NCI-H2107 (cell line): ENCODE measurements at regions not wholly inside any gene's neighbourhood (a gene's known extent, or its start where the extent isn't known, plus 50 kb on each side); places are given as distances from the start of the nearest gene placed in this dataset.
"Not testable (repeated sequence)": the region's sequence is repeated elsewhere in the genome, so short reads cannot be mapped to it uniquely, and the experiment has no call there.

Source experiments
- DNase-seq: peaks from one replicate; lab custom pipeline; 2025; lab: John Stamatoyannopoulos, UW

- no peak for DNase-seq
Observed at GRCh38 chr6:71603021-71603420, 283.3 kb upstream of the RIMS1 start.

- no peak for DNase-seq
Observed at GRCh38 chr6:71608646-71609045, 277.7 kb upstream of the RIMS1 start.

GRCh38 chr6:71619836-71620235 lies 266.5 kb upstream of the RIMS1 start:
- DNase-seq = no peak

GRCh38 chr6:71621918-71622519 lies 264.3 kb upstream of the RIMS1 start:
- DNase-seq = no peak

- no peak for DNase-seq
Observed at GRCh38 chr6:71642120-71642519, 244.2 kb upstream of the RIMS1 start.

- DNase-seq = no peak
Observed at GRCh38 chr6:71642793-71643192, 243.6 kb upstream of the RIMS1 start.

- no peak for DNase-seq
Observed at GRCh38 chr6:71645299-71645698, 241.1 kb upstream of the RIMS1 start.

- DNase-seq = no peak
Observed at GRCh38 chr6:71649915-71650314, 236.4 kb upstream of the RIMS1 start.

GRCh38 chr6:71651636-71652035 lies 234.7 kb upstream of the RIMS1 start:
- no peak for DNase-seq

GRCh38 chr6:71656121-71656520 lies 230.2 kb upstream of the RIMS1 start:
- no peak for DNase-seq

GRCh38 chr6:71665931-71666330 lies 220.4 kb upstream of the RIMS1 start:
- no peak for DNase-seq

GRCh38 chr6:71672876-71673275 lies 213.5 kb upstream of the RIMS1 start:
- DNase-seq = no peak

- no peak for DNase-seq
Observed at GRCh38 chr6:71675386-71675785, 211.0 kb upstream of the RIMS1 start.

- DNase-seq = no peak
Observed at GRCh38 chr6:71676298-71676697, 210.1 kb upstream of the RIMS1 start.

- DNase-seq = no peak
Observed at GRCh38 chr6:71678091-71678490, 208.3 kb upstream of the RIMS1 start.

- DNase-seq = no peak
Observed at GRCh38 chr6:71681234-71681867, 205.0 kb upstream of the RIMS1 start.

GRCh38 chr6:71686021-71686677 lies 200.2 kb upstream of the RIMS1 start:
- DNase-seq = not testable (repeated sequence)

- DNase-seq = no peak
Observed at GRCh38 chr6:71698702-71699101, 187.6 kb upstream of the RIMS1 start.

GRCh38 chr6:71706523-71706922 lies 179.8 kb upstream of the RIMS1 start:
- no peak for DNase-seq

- DNase-seq = no peak
Observed at GRCh38 chr6:71707059-71707458, 179.3 kb upstream of the RIMS1 start.

GRCh38 chr6:71720705-71721104 lies 165.6 kb upstream of the RIMS1 start:
- no peak for DNase-seq

- DNase-seq = no peak
Observed at GRCh38 chr6:71721642-71722041, 164.7 kb upstream of the RIMS1 start.

- DNase-seq = no peak
Observed at GRCh38 chr6:71722736-71723135, 163.6 kb upstream of the RIMS1 start.
